ENCODE measurements at regions not wholly inside any gene's neighbourhood (a gene's known extent, or its start where the extent isn't known, plus 50 kb on each side); places are given as distances from the start of the nearest gene placed in this dataset.

GRCh38 chr3:145170121-145170520 lies 990.9 kb downstream of the PLOD2 start:
- WGBS, 2 donors = 28 to 40% methylated on average over 2 of the region's 2 CpGs
- no peak for DNase-seq (ENCODE audit: low spot score in 2 of 2)
- TF ChIP-seq CTCF (IDR thresholded peaks at IDR 0.05) (no peak), POLR2A (IDR thresholded peaks at IDR 0.05) (no peak)
- intact Hi-C loops (cut with DNase I; ENCODE audit: low total_unique reads) = no loop called here
- H3K4me3 ChIP-seq (ENCODE audit: low read depth, poor library complexity, severe bottlenecking) = no peak overlapping the region

GRCh38 chr3:145175626-145176025 lies 985.4 kb downstream of the PLOD2 start:
- no peak for DNase-seq (ENCODE audit: low spot score in 2 of 2)
- H3K4me3 ChIP-seq (ENCODE audit: low read depth, poor library complexity, severe bottlenecking) = no peak overlapping the region
- intact Hi-C loops (cut with DNase I; ENCODE audit: low total_unique reads) = no loop called here
- WGBS, 2 donors = 56 to 60% methylated on average over 3 of the region's 3 CpGs
- TF ChIP-seq POLR2A (IDR thresholded peaks at IDR 0.05) = no peak

- H3K4me3 ChIP-seq (ENCODE audit: low read depth, poor library complexity, severe bottlenecking) = no peak overlapping the region
- DNase-seq (ENCODE audit: low spot score in 2 of 2) = no peak
- TF ChIP-seq CTCF (IDR thresholded peaks at IDR 0.05) (no peak), POLR2A (IDR thresholded peaks at IDR 0.05) (no peak)
- intact Hi-C loops (cut with DNase I; ENCODE audit: low total_unique reads) = no loop called here
- 61 to 91% methylated on average over 2 of the region's 2 CpGs for WGBS, 2 donors
These were observed 984.1 kb downstream of the PLOD2 start for GRCh38 chr3:145176907-145177306.

GRCh38 chr3:145177828-145178227 lies 983.2 kb downstream of the PLOD2 start:
- intact Hi-C loops (cut with DNase I; ENCODE audit: low total_unique reads) = no loop called here
- 64 to 83% methylated on average over 2 of the region's 2 CpGs for WGBS, 2 donors
- TF ChIP-seq POLR2A (IDR thresholded peaks at IDR 0.05) = no peak
- no peak for TF ChIP-seq CTCF (IDR thresholded peaks at IDR 0.05)
- DNase-seq (ENCODE audit: low spot score in 2 of 2) = no peak
- no peak overlapping the region for H3K4me3 ChIP-seq (ENCODE audit: low read depth, poor library complexity, severe bottlenecking)

- no peak for DNase-seq (ENCODE audit: low spot score in 2 of 2)
- no peak overlapping the region for H3K4me3 ChIP-seq (ENCODE audit: low read depth, poor library complexity, severe bottlenecking)
- intact Hi-C loops (cut with DNase I; ENCODE audit: low total_unique reads) = no loop called here
- 39 to 40% methylated on average over 4 of the region's 4 CpGs for WGBS, 2 donors
- TF ChIP-seq POLR2A (IDR thresholded peaks at IDR 0.05) (no peak), CTCF (IDR thresholded peaks at IDR 0.05) (no peak)
These were observed 978.6 kb downstream of the PLOD2 start for GRCh38 chr3:145182196-145182911.

- intact Hi-C loops (cut with DNase I; ENCODE audit: low total_unique reads) = no loop called here
- TF ChIP-seq POLR2A (IDR thresholded peaks at IDR 0.05) (no peak), CTCF (IDR thresholded peaks at IDR 0.05) (no peak)
- 52 to 56% methylated on average over 3 of the region's 3 CpGs for WGBS, 2 donors
- no peak for DNase-seq (ENCODE audit: low spot score in 2 of 2)
- no peak overlapping the region for H3K4me3 ChIP-seq (ENCODE audit: low read depth, poor library complexity, severe bottlenecking)
These were observed 977.7 kb downstream of the PLOD2 start for GRCh38 chr3:145183261-145183660.

All from lower leg skin (tissue), 4 donors.